Thoracic aorta (tissue), 2 donors: ENCODE measurements at regions not wholly inside any gene's neighbourhood (a gene's known extent, or its start where the extent isn't known, plus 50 kb on each side); places are given as distances from the start of the nearest gene placed in this dataset.
"Not testable (repeated sequence)": the region's sequence is repeated elsewhere in the genome, so short reads cannot be mapped to it uniquely, and the experiment has no call there.

Experiments
- ATAC-seq: fragments of 150-250 bp; one replicate; pipeline ENCODE4 v1.8.0; 2017; ENCODE audit warnings: low read depth; ENCODE audit not compliant: insufficient number of reproducible peaks, low FRiP score
- DNase-seq: peaks from one replicate; pipeline ENCODE4 v3.0.0-alpha.2; 2020; ENCODE audit warnings: low spot score
- H3K27ac ChIP-seq, 2 donors: fragments of 200-600 bp; sonication (generic); 1 replicate in 1 of 2; 2 replicates in 1 of 2; pipeline ENCODE4 v1.5.1; 2016; ENCODE audit warnings: mild to moderate bottlenecking in 2 of 2, moderate library complexity in 2 of 2
- H3K27me3 ChIP-seq: fragments of 200-600 bp; sonication (generic); replicated peaks from 2 replicates; pipeline ENCODE4 v1.6.0; 2016; ENCODE audit warnings: mild to moderate bottlenecking; ENCODE audit not compliant: insufficient read depth
- H3K36me3 ChIP-seq: fragments of 200-600 bp; sonication (generic); one replicate; pipeline ENCODE4 v1.5.1; 2016
- H3K4me1 ChIP-seq, 2 donors: fragments of 200-600 bp; sonication (generic); 1 replicate in 1 of 2; 2 replicates in 1 of 2; pipeline versions ENCODE4 v1.5.1 to v1.6.0; 2016; ENCODE audit warnings: low read depth in 2 of 2, mild to moderate bottlenecking in 1 of 2; ENCODE audit not compliant: control insufficient read depth in 1 of 2
- H3K4me3 ChIP-seq: fragments of 200-600 bp; sonication (generic); 2 replicates; pipeline ENCODE4 v1.5.1; 2016; ENCODE audit warnings: mild to moderate bottlenecking
- H3K9me3 ChIP-seq: fragments of 200-600 bp; sonication (generic); 2 replicates; pipeline ENCODE4 v1.5.1; 2016
- CTCF ChIP-seq: fragments of 200-600 bp; sonication (generic); IDR thresholded peaks from one replicate; pipeline ENCODE4 v1.5.1; 2019; ENCODE audit warnings: antibody characterized with exemption

- peaks cover 23 to 45% of the 10 kb centered on the region in 2 donors for H3K4me1 ChIP-seq
- H3K4me3 ChIP-seq, result no peak overlapping the region
- H3K9me3 ChIP-seq, result no peaks in the 10 kb centered on the region
- peak overlapping the region; percentile 61 to 89 for H3K27ac ChIP-seq
- no peak for TF ChIP-seq CTCF
- H3K36me3 ChIP-seq, result no peaks in the 10 kb centered on the region
- no peaks in the 10 kb centered on the region for H3K27me3 ChIP-seq
- ATAC-seq, result no peak
- no peak for DNase-seq
Observed at GRCh38 chr17:83204230-83204725, 124.9 kb downstream of the METRNL start.

GRCh38 chr17:83204736-83205386 is 125.5 kb downstream of the METRNL start:
- not testable (repeated sequence) for H3K9me3 ChIP-seq, H3K27me3 ChIP-seq, DNase-seq, ATAC-seq, H3K4me3 ChIP-seq, H3K36me3 ChIP-seq
- peak overlapping the region in 1 of 2 donors; percentile 89 for H3K27ac ChIP-seq
- H3K4me1 ChIP-seq, result peaks cover 23 to 45% of the 10 kb centered on the region in 2 donors

- not testable (repeated sequence) for H3K36me3 ChIP-seq, H3K9me3 ChIP-seq, ATAC-seq, H3K27ac ChIP-seq, H3K27me3 ChIP-seq, DNase-seq, H3K4me3 ChIP-seq
- TF ChIP-seq CTCF, result peak; percentile 80
- peaks cover 20 to 38% of the 10 kb centered on the region in 2 donors for H3K4me1 ChIP-seq
Observed at GRCh38 chr17:83205387-83206035, 126.1 kb downstream of the METRNL start.

GRCh38 chr17:83206036-83206394 is 126.6 kb downstream of the METRNL start:
- ATAC-seq, DNase-seq, H3K4me3 ChIP-seq: not testable (repeated sequence)

GRCh38 chr17:83206819-83207588 is 127.6 kb downstream of the METRNL start:
- H3K4me1 ChIP-seq, result peaks cover 14 to 23% of the 10 kb centered on the region in 2 donors
- H3K27me3 ChIP-seq, H3K9me3 ChIP-seq, H3K27ac ChIP-seq, H3K36me3 ChIP-seq, H3K4me3 ChIP-seq, ATAC-seq, DNase-seq: not testable (repeated sequence)

More at GRCh38 chr17:83206036-83206394, 126.6 kb downstream of the METRNL start:
- H3K4me1 ChIP-seq, result peaks cover 15 to 33% of the 10 kb centered on the region in 2 donors
- not testable (repeated sequence) for H3K36me3 ChIP-seq, H3K27me3 ChIP-seq, H3K27ac ChIP-seq, H3K9me3 ChIP-seq

- not testable (repeated sequence) for H3K9me3 ChIP-seq, H3K36me3 ChIP-seq, H3K27me3 ChIP-seq, H3K4me3 ChIP-seq, H3K27ac ChIP-seq, ATAC-seq, H3K4me1 ChIP-seq
- DNase-seq, result peak; percentile 3
Observed at GRCh38 chr17:83247001-83247400, 167.6 kb downstream of the METRNL start.
